ENCODE measurements at regions not wholly inside any gene's neighbourhood (a gene's known extent, or its start where the extent isn't known, plus 50 kb on each side); places are given as distances from the start of the nearest gene placed in this dataset.

DNA sequence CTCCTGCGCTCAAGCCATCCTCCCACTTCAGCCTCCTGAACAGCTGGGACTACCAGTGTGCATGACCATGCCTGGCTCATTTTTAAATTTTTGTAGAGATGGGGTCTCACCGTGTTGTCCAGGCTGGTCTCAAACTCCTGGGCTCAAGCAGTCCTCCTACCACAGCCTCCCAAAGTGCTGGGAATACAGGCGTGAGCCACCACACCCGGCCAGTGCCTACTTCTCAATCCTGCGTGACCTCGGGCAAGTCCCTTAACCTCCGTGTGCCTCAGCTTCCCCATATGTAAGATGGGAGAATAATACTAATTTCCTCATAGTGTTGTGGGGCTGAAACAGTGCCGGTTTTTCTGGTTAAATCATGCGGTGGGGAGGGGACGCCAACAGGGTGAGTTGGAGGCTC, 143.5 kb upstream of the CIBAR2 start:
- intact Hi-C loops (cut with micrococcal nuclease): no loop called here

GRCh38 chr16:85256190-85256739, 144.0 kb upstream of the CIBAR2 start:
- intact Hi-C loops (cut with micrococcal nuclease): no loop called here

DNA sequence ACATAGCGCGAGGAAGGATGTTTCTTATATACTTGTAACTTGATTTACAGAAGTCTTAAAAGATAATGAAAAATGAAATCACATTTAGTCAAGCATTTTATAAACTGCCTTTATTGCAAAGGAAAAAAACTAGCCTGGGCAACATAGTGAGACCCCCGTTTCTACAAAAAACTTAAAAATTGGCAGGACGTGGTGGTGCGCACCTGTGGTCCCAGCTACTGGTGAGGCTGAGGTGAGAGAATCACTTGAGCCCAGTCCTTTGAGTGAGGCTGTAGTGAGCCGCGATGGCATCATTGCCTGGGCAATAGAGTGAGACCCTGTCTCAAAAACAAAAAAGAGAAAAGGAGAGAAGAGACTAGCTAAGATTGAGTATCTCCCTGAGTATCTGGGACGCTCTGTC, 145.2 kb upstream of the CIBAR2 start:
- intact Hi-C loops (cut with micrococcal nuclease): no loop called here

- intact Hi-C loops (cut with micrococcal nuclease): no loop called here
Observed at GRCh38 chr16:85258166-85258565, 145.9 kb upstream of the CIBAR2 start.

DNA sequence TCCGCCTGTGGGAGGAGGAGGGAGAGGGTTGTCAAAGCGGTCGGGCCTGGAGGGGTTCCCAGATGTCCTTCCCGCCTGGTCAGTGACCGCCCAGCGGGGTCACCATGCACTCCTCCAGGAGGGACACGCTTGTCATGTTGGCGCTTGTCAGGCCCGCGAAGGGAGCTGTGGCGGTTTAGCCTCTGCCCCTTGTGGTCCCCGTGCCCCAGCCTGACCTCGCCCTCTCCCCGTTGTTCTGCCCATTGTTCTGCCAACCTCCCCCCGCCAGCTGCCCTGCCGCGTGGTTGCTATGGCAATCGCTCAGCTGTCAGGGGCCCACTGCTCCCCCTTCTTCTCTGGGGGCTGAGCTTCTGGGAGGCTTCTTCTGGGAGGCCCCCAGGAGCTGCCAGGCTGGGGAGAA, 146.4 kb upstream of the CIBAR2 start:
- intact Hi-C loops (cut with micrococcal nuclease): no loop called here

DNA sequence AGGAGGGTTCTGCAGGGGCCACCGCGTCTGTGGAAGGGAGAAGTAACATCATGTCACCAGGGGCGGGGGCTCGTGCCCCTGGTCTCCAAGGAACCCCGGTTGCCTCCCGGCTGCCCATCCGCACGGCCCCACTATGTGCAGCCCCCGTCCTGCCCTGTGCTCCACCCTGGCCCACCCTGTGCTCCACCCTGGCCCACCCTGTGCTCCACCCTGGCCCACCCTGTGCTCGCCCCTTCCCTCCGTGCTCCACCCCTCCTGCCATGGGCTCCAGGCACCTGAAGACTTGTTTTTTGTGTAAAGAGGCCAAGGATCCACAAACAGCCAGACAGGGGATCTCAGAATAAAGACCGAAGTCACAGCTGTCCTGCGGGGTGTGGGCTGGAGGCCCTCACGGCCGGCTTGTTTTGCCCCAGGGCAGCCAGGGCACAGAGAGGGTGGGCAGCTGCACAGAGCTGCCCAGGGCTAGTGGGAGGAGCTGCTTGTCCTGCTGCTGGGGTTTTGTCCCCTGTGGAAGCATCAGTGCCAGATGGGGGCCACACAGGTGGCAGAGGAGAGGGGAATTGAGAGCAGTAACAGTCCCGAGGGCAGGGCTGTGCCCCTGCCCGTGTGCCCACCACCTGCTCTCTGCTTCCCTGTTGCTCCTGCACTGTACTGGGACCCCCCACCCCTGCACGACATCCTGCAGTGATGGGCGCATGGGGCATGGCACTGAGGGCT, 147.0 kb upstream of the CIBAR2 start:
- intact Hi-C loops (cut with micrococcal nuclease): no loop called here

- intact Hi-C loops (cut with micrococcal nuclease): no loop called here
Observed at GRCh38 chr16:85259832-85260167, 147.5 kb upstream of the CIBAR2 start.

DNA sequence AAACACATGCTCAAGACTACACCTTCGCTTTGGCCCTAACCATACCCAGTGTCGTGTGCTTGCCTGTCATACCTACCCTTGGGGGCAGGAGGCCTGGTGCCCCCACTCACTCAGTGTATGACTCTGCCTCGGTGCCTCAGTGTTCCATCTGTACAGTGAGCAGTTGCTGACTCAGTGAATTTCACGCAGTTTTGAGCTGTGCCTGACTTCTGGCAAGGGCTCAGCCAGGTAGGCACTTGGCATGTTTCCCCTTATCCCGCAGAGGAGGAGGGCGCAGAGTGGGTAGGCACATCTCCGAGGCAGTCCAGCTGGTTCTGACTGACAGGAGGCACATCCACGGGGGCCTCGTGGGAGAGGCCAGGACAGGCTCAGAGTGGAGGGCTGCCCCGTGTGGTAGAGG, 148.9 kb upstream of the CIBAR2 start:
- intact Hi-C loops (cut with micrococcal nuclease): no loop called here

DNA sequence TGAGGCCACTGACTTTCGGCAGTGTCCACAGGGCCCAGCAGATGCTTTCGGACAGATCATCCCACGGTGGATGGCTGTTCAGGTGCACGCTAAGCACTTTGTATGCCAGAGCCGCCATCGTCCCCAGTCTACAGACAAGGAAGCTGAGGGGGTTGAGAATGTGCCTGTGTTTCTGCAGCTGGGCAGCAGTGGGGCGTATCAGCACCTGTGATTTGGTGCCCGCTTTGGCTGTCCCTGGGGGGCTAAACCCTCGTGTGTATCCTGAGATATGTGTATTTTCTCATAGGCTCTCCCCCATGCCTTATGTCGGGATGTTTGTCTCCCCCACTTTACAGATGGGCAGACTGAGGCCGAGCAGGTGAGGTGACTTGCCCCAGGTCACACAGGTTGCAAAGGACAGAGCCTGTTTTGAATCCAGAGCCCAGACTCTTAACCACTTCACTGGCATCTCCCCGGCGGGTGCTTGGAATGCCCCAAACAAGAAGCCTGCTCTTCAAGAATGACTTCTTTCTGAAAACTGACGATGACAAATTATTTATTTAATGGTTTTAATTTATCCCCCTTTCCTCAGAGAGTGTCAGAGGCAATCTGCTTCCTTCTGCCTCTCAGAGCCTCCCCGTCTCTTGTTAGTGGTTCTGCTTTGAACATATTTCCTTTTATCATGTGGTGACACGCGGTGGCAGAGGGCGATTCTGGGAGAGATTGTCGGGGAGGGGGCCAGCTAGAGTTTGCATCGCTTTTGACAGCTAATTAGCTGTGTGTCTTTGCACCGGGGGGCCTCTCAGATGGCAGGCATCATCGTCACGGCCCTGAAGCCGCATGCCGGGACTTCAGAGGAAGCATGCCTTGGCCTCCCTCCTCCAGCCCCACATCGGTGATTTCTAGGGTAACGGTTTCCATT, 149.6 kb upstream of the CIBAR2 start:
- intact Hi-C loops (cut with micrococcal nuclease): no loop called here

- intact Hi-C loops (cut with micrococcal nuclease): no loop called here
Observed at GRCh38 chr16:85262558-85263238, 150.4 kb upstream of the CIBAR2 start.

DNA sequence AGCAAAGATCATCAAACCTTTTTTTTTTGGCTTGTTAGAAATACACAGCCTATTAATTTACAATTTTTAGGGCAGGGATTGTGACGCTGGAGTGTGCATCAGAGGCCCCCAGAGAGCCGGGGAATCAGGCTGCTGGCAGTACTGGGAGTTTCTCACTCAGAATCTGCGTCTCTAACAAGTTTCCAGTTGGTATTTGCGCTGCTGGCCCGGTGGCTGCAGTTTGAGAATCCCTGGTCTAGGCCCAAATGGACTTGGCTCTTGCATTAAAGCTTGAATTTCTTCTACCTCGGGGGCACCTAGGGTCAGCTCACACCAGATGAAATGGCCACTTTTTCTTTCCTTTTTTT, 150.9 kb upstream of the CIBAR2 start:
- intact Hi-C loops (cut with micrococcal nuclease): no loop called here

GRCh38 chr16:85264752-85265151, 152.5 kb upstream of the CIBAR2 start:
- intact Hi-C loops (cut with micrococcal nuclease): no loop called here

DNA sequence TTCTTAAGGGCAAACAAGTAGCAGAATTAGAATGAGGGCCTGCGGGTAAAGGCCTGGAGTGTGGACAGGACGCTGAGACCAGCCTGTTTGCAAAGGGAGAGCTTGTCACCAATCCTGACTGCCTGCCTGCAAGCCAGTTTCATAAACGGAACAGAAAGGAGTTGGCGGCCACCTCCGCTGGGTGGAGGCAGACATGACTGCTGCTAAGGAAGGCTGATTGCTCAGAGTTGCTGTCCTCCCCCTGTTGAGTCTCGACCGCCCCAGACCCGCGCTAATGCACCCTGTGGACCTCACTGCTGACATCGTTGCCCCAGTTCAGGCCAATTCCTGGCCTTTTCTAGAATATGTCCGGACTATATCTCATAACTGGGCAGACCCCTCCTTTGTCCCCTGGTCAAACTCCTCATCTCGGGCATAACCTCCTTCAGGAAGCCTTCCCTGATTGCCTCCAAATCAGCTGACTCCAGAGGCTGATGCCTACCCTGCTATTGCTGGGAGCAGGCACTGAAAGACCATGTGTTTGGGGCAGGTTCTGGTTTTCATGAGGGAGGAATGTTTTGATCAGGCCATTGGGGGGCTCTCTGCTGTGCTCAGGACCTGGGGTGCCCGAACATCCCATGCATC, 153.0 kb upstream of the CIBAR2 start:
- intact Hi-C loops (cut with micrococcal nuclease): no loop called here

DNA sequence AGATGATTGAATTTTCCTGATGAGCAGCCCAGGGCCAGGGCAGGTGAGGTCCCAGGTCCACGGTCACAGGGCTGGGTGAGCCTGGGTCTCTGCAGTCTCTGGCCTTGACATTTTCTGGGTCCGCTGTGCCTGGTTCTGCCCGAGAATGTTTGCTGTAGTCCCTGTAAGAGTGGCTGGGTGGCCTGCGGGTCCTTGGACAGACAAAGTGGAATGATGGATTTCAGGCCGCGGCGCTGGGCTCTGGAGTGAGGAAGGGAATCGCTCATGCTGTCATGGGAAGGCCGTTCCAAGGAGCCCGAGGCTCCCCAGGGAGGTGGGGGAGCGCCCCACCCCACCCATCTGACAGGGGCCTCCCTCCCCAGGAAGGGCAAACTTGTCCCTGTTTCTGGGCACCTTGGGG, 153.5 kb upstream of the CIBAR2 start:
- intact Hi-C loops (cut with micrococcal nuclease): no loop called here

DNA sequence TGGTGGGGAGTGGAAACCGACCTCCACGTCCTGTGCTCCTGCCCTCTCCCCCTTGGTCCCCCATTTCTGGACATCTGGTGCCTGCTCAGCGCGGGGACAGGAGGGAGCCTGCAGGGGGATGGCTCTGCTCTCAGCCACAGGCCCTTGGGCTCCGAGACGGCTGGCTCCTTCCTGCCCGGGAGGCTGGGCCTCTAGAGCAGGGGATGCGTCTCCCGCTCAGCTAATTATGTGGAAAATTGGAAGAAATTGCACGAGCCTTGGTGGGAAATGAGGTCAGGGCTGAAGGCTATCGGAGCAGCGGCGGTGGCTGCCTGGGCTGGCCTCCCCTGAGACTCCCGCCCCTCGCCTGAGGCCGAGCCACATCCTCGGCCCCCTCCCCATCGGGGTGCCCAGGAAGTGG, 154.6 kb upstream of the CIBAR2 start:
- intact Hi-C loops (cut with micrococcal nuclease): no loop called here

DNA sequence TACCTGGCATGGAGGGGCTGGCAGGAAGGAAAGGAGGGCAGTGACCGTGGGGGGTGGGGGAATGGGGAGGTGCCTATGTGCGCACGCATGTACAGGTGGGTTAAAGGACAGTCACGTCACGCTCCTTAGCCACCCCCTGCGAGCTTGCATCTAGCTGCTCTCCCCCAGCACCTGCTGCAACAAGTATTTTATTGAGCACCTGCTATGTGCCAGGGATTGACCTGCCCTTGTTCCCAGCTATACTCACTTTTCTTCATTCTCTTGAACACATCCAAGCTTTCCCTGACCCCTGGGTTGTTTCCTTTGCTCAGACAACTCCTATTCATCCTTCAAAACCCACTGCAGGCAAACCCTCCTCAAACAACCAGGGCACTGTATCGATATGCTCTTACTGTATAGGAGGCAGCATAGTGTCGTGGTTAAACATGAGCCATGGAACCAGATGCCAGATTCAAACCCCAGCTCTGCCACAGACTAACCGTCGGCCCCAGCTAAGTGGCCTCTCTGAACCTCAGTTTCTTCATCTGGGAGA, 155.2 kb upstream of the CIBAR2 start:
- intact Hi-C loops (cut with micrococcal nuclease): no loop called here

DNA sequence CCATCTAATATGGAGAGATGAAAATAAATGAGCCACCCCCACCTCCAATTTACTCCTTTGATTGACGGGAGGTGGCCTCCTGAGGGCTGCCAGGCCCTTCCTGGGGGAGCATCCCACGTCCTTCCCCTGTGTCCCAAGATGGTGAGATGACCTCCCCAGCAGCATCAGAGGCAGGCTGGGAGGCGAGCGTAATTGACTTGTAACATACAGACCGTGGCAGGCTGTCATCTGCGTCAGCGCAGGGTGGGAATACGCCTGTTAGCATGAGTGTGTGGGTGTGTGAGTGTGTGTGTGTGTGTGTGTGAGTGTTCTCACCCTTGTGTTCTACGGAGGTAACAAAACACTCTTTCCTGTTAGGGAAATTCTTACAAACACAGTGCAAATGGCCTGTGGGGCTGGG, 156.9 kb upstream of the CIBAR2 start:
- intact Hi-C loops (cut with micrococcal nuclease): no loop called here

GRCh38 chr16:85270374-85270773, 158.1 kb upstream of the CIBAR2 start:
- intact Hi-C loops (cut with micrococcal nuclease): no loop called here

- intact Hi-C loops (cut with micrococcal nuclease): no loop called here
Observed at GRCh38 chr16:85271198-85271597, 158.9 kb upstream of the CIBAR2 start.

- intact Hi-C loops (cut with micrococcal nuclease): no loop called here
Observed at GRCh38 chr16:85273293-85273692, 161.0 kb upstream of the CIBAR2 start.

DNA sequence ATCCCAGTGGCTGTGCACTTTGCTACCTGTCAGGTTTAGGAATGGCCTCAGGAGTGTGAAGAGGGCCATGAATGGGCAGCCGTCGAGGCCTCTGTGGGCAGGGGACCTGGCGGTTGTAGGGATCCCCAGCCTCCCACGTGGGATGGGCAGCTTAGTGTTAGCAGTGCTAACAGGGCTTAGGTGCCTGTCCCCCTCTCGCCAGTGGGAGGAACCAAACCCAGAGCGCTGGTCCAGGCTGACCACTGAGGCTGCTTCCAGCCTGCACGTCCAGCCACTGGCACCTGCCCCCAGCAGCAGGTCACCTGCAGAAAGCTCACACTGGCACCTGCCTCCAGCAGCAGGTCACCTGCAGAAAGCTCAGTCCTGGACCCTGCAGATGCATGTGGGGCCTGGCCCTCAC, 162.2 kb upstream of the CIBAR2 start:
- intact Hi-C loops (cut with micrococcal nuclease): no loop called here

Data from T-helper 2 cell treated with Interferon-gamma antibody and Interleukin-4, amounts not matched to agents 100 ng/mL and 5 ng/mL, for 36 hours (primary cell).